DMS114 treated with DMSO at 0.1 percent for 48 hours (cell line): ENCODE measurements at regions not wholly inside any gene's neighbourhood (a gene's known extent, or its start where the extent isn't known, plus 50 kb on each side); places are given as distances from the start of the nearest gene placed in this dataset.

Experiments used
- DNase-seq: peaks from one replicate; lab custom pipeline; 2025; ENCODE audit not compliant: unreplicated experiment; lab: John Stamatoyannopoulos, UW

GRCh38 chr2:9681427-9681817 lies 50.6 kb upstream of the YWHAQ start:
- DNase-seq = no peak

GRCh38 chr2:9685637-9686036 lies 54.8 kb upstream of the YWHAQ start:
- no peak for DNase-seq

- no peak for DNase-seq
These were observed 55.3 kb upstream of the YWHAQ start for GRCh38 chr2:9686061-9686460.

- DNase-seq = no peak
These were observed 59.5 kb upstream of the YWHAQ start for GRCh38 chr2:9690252-9690651.

- DNase-seq = no peak
These were observed 60.1 kb upstream of the YWHAQ start for GRCh38 chr2:9690716-9691498.

- DNase-seq = no peak
These were observed 61.8 kb upstream of the YWHAQ start for GRCh38 chr2:9692456-9693195.

GRCh38 chr2:9693196-9693491 lies 62.3 kb upstream of the YWHAQ start:
- no peak for DNase-seq

- no peak for DNase-seq
These were observed 62.8 kb upstream of the YWHAQ start for GRCh38 chr2:9693646-9694045.

GRCh38 chr2:9694661-9695234 lies 64.0 kb upstream of the YWHAQ start:
- DNase-seq = no peak

- no peak for DNase-seq
These were observed 65.1 kb upstream of the YWHAQ start for GRCh38 chr2:9695941-9696340.

GRCh38 chr2:9696731-9697130 lies 65.9 kb upstream of the YWHAQ start:
- no peak for DNase-seq

- DNase-seq = no peak
These were observed 67.1 kb upstream of the YWHAQ start for GRCh38 chr2:9697909-9698308.

GRCh38 chr2:9699139-9700108 lies 68.6 kb upstream of the YWHAQ start:
- no peak for DNase-seq

- DNase-seq = no peak
These were observed 69.3 kb upstream of the YWHAQ start for GRCh38 chr2:9700109-9700495.

GRCh38 chr2:9702604-9703084 lies 71.8 kb upstream of the YWHAQ start:
- DNase-seq = no peak

- DNase-seq = no peak
These were observed 72.4 kb upstream of the YWHAQ start for GRCh38 chr2:9703085-9703678.

GRCh38 chr2:9703701-9704221 lies 73.0 kb upstream of the YWHAQ start:
- DNase-seq = no peak

- DNase-seq = no peak
These were observed 73.8 kb upstream of the YWHAQ start for GRCh38 chr2:9704600-9704999.

GRCh38 chr2:9705196-9705595 lies 74.4 kb upstream of the YWHAQ start:
- no peak for DNase-seq

GRCh38 chr2:9707008-9707407 lies 76.2 kb upstream of the YWHAQ start:
- DNase-seq = no peak
